Endodermal cell (in vitro differentiated cells): ENCODE measurements at regions not wholly inside any gene's neighbourhood (a gene's known extent, or its start where the extent isn't known, plus 50 kb on each side); places are given as distances from the start of the nearest gene placed in this dataset.

Experiments
- DNase-seq: peaks from one replicate; pipeline ENCODE4 v3.0.0-alpha.2; 2017
- H3K27ac ChIP-seq: 2 replicates; pipeline ENCODE4 v1.5.1; 2013; ENCODE audit warnings: mild to moderate bottlenecking, low read depth, low read length, moderate library complexity
- H3K27me3 ChIP-seq: 2 replicates; pipeline ENCODE4 v1.6.1; 2013; ENCODE audit warnings: mild to moderate bottlenecking, low read length, moderate library complexity; ENCODE audit not compliant: insufficient read depth, control insufficient read depth, poor library complexity, severe bottlenecking
- H3K36me3 ChIP-seq: 2 replicates; pipeline ENCODE4 v1.7.0; 2013; ENCODE audit warnings: mild to moderate bottlenecking, low read length, moderate library complexity; ENCODE audit not compliant: control insufficient read depth, insufficient read depth
- H3K4me1 ChIP-seq: one replicate; pipeline ENCODE4 v1.7.0; 2013; ENCODE audit warnings: low read length; ENCODE audit not compliant: control insufficient read depth, insufficient read depth
- H3K4me3 ChIP-seq: 2 replicates; pipeline ENCODE4 v1.5.1; 2013; ENCODE audit warnings: mild to moderate bottlenecking, low read length, moderate library complexity
- H3K9ac ChIP-seq: 2 replicates; pipeline ENCODE4 v1.6.1; 2013; ENCODE audit warnings: mild to moderate bottlenecking, low read length, moderate library complexity; ENCODE audit not compliant: poor library complexity, severe bottlenecking; ENCODE audit errors: extremely low read depth
- H3K9me3 ChIP-seq: 2 replicates; pipeline ENCODE4 v1.6.1; 2013; ENCODE audit warnings: mild to moderate bottlenecking, low read length, moderate library complexity; ENCODE audit not compliant: control insufficient read depth
- H3K27ac Mint-ChIP-seq: 2 replicates; pipeline ENCODE4 v1.8.0; 2020; ENCODE audit warnings: mixed read lengths
- H3K27me3 Mint-ChIP-seq: 2 replicates; pipeline ENCODE4 v1.8.0; 2021; ENCODE audit warnings: mild to moderate bottlenecking, mixed read lengths; ENCODE audit not compliant: insufficient read depth
- H3K36me3 Mint-ChIP-seq: 2 replicates; pipeline ENCODE4 v1.8.0; 2020; ENCODE audit warnings: low read depth, mixed read lengths
- H3K4me1 Mint-ChIP-seq: 2 replicates; pipeline ENCODE4 v1.8.0; 2020; ENCODE audit warnings: mixed read lengths
- H3K4me3 Mint-ChIP-seq: 2 replicates; pipeline ENCODE4 v1.8.0; 2020; ENCODE audit warnings: mild to moderate bottlenecking, moderate library complexity, mixed read lengths
- H3K9me3 Mint-ChIP-seq: 2 replicates; pipeline ENCODE4 v1.8.0; 2020; ENCODE audit warnings: mild to moderate bottlenecking, mixed read lengths
- CTCF ChIP-seq: fragments of 200-600 bp; sonication (generic); conservative IDR thresholded peaks from 2 replicates; pipeline ENCODE4 v1.5.0; 2021; ENCODE audit warnings: antibody characterized with exemption, mild to moderate bottlenecking
- WGBS, 2 experiments: methylation state at CpG; one replicate each; pipeline versions ENCODE4 v1.1.5 to v1.1.7; 2013; ENCODE audit warnings: missing lambda C conversion rate in 2 of 2, mixed read lengths in 1 of 2; ENCODE audit not compliant: insufficient coverage in 1 of 2, insufficient read length in 1 of 2; 5-methylcytosine and 5-hydroxymethylcytosine counted together

GRCh38 chr5:179430193-179431175 lies 85.2 kb upstream of the ADAMTS2 start:
- 91 to 94% methylated on average over 19 to 22 of the region's 22 CpGs for WGBS, 2 experiments

GRCh38 chr5:179427676-179428056 lies 82.4 kb upstream of the ADAMTS2 start:
- H3K4me1 Mint-ChIP-seq, result peaks cover 11% of the 10 kb centered on the region
- no peak overlapping the region for H3K9ac ChIP-seq

More at GRCh38 chr5:179430193-179431175, 85.2 kb upstream of the ADAMTS2 start:
- H3K36me3 ChIP-seq, result no peaks in the 10 kb centered on the region
- H3K9me3 Mint-ChIP-seq, result peaks cover 22% of the 10 kb centered on the region
- H3K27me3 ChIP-seq, result no peaks in the 10 kb centered on the region
- no peak overlapping the region for H3K27ac Mint-ChIP-seq
- H3K36me3 Mint-ChIP-seq, result no peaks in the 10 kb centered on the region
- no peak overlapping the region for H3K4me3 ChIP-seq
- no peaks in the 10 kb centered on the region for H3K27me3 Mint-ChIP-seq
- no peak overlapping the region for H3K4me3 Mint-ChIP-seq
- H3K4me1 ChIP-seq, result no peaks in the 10 kb centered on the region
- TF ChIP-seq CTCF, result no peak
- DNase-seq, result no peak
- H3K4me1 Mint-ChIP-seq, result peaks cover 11% of the 10 kb centered on the region
- no peak overlapping the region for H3K9ac ChIP-seq
- H3K9me3 ChIP-seq, result no peaks in the 10 kb centered on the region
- no peak overlapping the region for H3K27ac ChIP-seq

GRCh38 chr5:179427032-179427675 lies 81.9 kb upstream of the ADAMTS2 start:
- Histone ChIP-seq H3K9me3 (no peaks in the 10 kb centered on the region), H3K27ac (no peak overlapping the region), H3K4me3 (no peak overlapping the region), H3K4me1 (no peaks in the 10 kb centered on the region), H3K36me3 (no peaks in the 10 kb centered on the region), H3K9ac (no peak overlapping the region), H3K27me3 (no peaks in the 10 kb centered on the region)
- Mint-ChIP-seq H3K4me1 (peaks cover 11% of the 10 kb centered on the region), H3K9me3 (no peaks in the 10 kb centered on the region), H3K4me3 (no peak overlapping the region), H3K27ac (no peak overlapping the region), H3K36me3 (no peaks in the 10 kb centered on the region), H3K27me3 (no peaks in the 10 kb centered on the region)
- TF ChIP-seq CTCF, result no peak
- DNase-seq, result no peak
- 87 to 92% methylated on average over 23 to 28 of the region's 28 CpGs for WGBS, 2 experiments

More at GRCh38 chr5:179427676-179428056, 82.4 kb upstream of the ADAMTS2 start:
- Histone ChIP-seq H3K27me3 (no peaks in the 10 kb centered on the region), H3K4me1 (no peaks in the 10 kb centered on the region), H3K4me3 (no peak overlapping the region), H3K27ac (no peak overlapping the region), H3K36me3 (no peaks in the 10 kb centered on the region), H3K9me3 (no peaks in the 10 kb centered on the region)
- Mint-ChIP-seq H3K36me3 (no peaks in the 10 kb centered on the region), H3K27ac (no peak overlapping the region), H3K9me3 (peaks cover 4% of the 10 kb centered on the region), H3K4me3 (no peak overlapping the region), H3K27me3 (no peaks in the 10 kb centered on the region)
- WGBS, 2 experiments, result 90% methylated on average over 21 of the region's 21 CpGs; no CpG with 5 or more reads in 1 of the 2 experiments
- DNase-seq, result no peak
- TF ChIP-seq CTCF, result no peak
